ENCODE measurements at regions not wholly inside any gene's neighbourhood (a gene's known extent, or its start where the extent isn't known, plus 50 kb on each side); places are given as distances from the start of the nearest gene placed in this dataset.
"Not testable (repeated sequence)": the region's sequence is repeated elsewhere in the genome, so short reads cannot be mapped to it uniquely, and the experiment has no call there.

DNA sequence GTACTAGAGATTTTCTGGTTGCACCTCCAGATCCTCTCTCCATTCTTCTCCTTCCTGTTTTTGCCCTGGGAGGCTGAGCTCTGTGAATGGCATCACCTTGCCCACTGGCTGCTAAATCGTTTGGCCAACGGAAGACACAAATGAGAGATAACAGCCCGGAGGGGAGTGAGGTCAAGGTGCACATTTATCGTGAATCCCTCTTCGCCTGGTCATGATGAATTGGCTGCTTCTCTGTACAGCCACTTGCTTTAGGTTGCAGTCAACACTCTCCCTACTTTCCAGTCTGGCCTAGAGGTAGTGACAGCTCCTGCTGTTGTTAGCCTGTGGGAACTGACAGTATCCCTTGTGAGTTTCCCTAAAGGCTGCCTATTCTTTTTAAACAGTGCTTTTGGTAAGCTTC, 85.4 kb upstream of the CHCHD3 start:
- no peak overlapping the region for H3K4me3 ChIP-seq (ENCODE audit: low read length)
- TF ChIP-seq, protein P1, sequence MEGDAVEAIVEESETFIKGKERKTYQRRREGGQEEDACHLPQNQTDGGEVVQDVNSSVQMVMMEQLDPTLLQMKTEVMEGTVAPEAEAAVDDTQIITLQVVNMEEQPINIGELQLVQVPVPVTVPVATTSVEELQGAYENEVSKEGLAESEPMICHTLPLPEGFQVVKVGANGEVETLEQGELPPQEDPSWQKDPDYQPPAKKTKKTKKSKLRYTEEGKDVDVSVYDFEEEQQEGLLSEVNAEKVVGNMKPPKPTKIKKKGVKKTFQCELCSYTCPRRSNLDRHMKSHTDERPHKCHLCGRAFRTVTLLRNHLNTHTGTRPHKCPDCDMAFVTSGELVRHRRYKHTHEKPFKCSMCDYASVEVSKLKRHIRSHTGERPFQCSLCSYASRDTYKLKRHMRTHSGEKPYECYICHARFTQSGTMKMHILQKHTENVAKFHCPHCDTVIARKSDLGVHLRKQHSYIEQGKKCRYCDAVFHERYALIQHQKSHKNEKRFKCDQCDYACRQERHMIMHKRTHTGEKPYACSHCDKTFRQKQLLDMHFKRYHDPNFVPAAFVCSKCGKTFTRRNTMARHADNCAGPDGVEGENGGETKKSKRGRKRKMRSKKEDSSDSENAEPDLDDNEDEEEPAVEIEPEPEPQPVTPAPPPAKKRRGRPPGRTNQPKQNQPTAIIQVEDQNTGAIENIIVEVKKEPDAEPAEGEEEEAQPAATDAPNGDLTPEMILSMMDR (IDR thresholded peaks at IDR 0.05; ENCODE audit: insufficient read depth, low read depth, low read length, missing control alignments): no peak
- DNase-seq (ENCODE audit: low read depth): no peak

DNA sequence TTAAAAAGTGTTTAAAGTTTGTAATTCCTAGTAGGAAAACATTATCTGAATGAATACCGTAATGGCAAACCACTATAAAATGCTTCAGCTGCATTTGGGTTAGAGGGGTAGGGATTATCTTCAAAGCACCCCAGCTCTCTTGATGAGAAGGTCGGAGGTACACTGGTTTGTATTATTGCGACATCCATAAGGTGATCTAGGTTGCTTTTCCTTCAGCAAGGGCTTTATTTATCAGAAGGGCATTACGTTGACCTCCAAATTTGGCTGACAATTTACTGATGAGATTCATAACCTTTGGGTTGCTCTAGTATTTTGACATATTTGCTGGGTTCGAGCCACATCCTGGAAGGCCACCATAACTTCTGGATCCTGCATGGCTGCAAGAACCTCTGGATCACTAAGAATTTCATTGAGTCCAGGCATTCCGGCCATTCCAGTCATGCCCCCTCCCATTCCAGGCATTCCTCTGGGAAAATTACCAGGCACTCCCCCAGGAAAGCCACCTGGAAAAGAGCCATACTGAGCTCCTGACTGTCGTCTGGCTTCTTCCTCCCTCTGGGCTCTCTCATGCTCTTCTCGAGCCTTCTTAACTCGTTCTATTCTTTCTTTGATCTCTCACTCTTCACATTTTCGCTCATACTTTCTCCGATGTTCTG, 83.6 kb upstream of the EXOC4 start:
- not testable (repeated sequence) for DNase-seq (ENCODE audit: low read depth); H3K4me3 ChIP-seq (ENCODE audit: low read length)

DNA sequence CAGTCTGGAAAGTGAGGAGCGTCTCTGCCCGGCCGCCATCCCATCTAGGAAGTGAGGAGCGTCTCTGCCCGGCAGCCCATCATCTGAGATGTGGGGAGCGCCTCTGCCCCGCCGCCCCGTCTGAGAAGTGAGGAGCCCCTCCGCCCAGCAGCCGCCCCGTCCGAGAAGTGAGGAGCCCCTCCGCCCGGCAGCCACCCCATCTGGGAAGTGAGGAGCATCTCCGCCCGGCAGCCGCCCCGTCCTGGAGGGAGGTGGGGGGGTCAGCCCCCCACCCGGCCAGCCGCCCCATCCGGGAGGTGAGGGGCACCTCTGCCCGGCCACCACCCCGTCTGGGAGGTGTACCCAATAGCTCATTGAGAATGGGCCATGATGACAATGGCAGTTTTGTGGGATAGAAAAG, 75.4 kb upstream of the EXOC4 start:
- not testable (repeated sequence) for H3K4me3 ChIP-seq (ENCODE audit: low read length); DNase-seq (ENCODE audit: low read depth)

DNA sequence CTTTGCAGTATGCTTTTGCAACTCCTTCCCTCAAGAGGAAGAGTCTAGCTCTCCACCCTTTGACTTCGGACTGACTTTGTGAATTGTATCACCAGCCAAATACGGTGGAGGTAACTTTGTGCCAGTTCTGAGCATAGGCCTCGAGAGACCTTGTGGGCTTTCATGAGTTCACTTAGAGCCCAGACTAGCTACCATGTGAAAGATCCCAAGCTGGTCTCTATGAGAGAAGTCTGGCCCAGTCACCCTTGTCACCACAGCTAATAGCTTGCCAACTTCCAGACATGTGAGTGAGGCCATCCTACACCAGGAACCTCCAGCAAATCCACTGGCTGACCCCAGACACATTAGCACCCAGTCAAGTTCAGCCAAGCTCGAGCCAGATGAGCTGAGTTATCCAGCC, 72.2 kb upstream of the EXOC4 start:
- TF ChIP-seq, protein P1 (IDR thresholded peaks at IDR 0.05; ENCODE audit: insufficient read depth, low read depth, low read length, missing control alignments): no peak
- no peak overlapping the region for H3K4me3 ChIP-seq (ENCODE audit: low read length)
- no peak for DNase-seq (ENCODE audit: low read depth)

DNA sequence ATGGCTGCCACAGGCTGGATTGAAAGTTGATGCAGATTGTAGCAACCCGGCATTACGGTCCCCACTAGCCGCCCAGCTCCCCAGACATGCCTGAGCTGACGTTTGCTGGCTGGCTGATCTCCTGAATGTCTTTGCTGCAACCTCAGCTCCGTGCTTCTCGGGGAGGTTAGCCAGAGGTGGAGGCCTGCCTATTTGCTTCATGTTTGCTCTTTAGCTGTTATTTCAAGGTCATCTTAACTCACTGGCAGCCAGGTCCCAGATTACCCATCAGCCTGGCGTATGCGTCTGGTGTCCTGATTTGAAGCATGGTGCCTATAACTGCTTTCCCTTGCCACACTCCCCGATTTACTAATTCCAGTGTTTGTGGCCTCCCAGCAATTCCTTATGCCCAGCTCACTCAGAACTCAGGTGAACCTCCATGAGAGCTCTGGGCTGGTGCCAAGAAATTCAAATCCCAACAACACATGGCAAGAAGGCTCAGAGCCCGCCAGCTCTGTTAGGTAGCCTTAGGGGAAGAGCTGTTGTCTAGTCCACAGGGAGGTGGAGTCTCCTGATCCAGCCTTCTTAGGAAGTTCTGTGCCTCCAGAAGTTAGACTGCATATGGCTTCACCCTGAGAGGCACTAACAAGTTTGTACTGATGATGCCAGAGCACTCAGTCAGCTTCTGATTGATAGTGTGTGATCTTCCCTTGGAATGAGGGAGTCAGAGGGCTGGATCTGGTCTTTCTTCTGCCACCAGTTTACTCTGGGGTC, 69.7 kb upstream of the EXOC4 start:
- no peak overlapping the region for H3K4me3 ChIP-seq (ENCODE audit: low read length)
- TF ChIP-seq, protein P1 (IDR thresholded peaks at IDR 0.05; ENCODE audit: insufficient read depth, low read depth, low read length, missing control alignments): no peak
- DNase-seq (ENCODE audit: low read depth): no peak

DNA sequence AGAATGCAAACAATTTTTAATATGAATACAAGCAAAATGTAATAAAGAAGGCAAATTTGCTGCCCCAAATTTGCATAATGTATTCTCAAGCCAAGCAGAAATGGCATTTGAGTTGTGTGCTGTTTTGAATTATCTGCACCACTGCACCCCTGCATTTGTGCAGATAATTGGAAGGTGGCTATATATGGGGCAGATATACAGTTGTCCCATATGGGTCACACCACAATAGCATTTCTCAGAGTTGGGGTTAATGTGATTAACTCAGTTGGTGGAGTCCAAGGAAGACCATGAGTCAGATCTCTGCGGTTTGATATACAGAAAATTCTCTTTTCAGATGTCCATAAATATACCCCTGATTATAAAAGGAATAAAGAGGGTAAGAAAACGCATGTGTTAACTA, 68.9 kb upstream of the EXOC4 start:
- DNase-seq (ENCODE audit: low read depth): no peak
- TF ChIP-seq, protein P1 (IDR thresholded peaks at IDR 0.05; ENCODE audit: insufficient read depth, low read depth, low read length, missing control alignments): no peak
- H3K4me3 ChIP-seq (ENCODE audit: low read length): no peak overlapping the region

DNA sequence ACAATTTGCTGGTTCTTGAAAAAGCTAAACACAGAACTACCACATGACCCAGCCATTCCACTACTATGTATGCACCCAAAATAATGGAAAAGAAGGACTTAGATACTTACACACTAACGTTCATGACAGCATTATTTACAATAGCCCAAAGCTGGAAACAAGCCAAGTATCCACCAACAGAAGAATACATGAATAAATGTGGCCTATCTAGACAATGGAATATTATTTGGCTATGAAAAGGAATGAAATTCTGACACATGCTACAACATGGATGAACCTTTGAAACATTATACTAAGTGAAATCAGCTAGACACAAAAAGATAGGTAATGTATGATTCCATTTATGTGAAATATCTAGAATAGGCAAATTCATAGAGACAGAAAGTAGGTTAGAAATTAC, 67.4 kb upstream of the EXOC4 start:
- TF ChIP-seq, protein P1 (IDR thresholded peaks at IDR 0.05; ENCODE audit: insufficient read depth, low read depth, low read length, missing control alignments): no peak
- no peak overlapping the region for H3K4me3 ChIP-seq (ENCODE audit: low read length)
- no peak for DNase-seq (ENCODE audit: low read depth)

DNA sequence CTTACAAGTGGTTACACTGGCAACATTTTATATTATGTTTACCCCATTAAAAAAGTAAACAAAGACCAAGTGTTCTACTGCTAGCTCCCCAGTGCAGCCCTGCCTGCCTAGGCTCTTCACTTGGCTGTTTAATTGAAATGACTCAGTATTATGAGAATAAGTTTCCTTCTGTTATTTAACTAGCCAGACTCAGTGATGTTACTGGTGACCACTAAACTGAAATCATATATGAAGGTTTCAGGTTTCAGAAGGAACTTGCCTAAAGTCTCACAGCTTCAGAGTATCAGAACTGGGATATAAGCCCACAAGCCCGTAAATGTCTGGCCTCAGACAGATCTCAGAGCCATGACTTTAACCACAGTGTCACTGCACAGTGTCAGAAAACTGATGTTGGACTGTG, 66.8 kb upstream of the EXOC4 start:
- DNase-seq (ENCODE audit: low read depth): no peak
- TF ChIP-seq, protein P1 (IDR thresholded peaks at IDR 0.05; ENCODE audit: insufficient read depth, low read depth, low read length, missing control alignments): no peak
- no peak overlapping the region for H3K4me3 ChIP-seq (ENCODE audit: low read length)

All from epithelial cell of esophagus (primary cell).